Natural killer cell (primary cell): ENCODE measurements at regions not wholly inside any gene's neighbourhood (a gene's known extent, or its start where the extent isn't known, plus 50 kb on each side); places are given as distances from the start of the nearest gene placed in this dataset.
"Not testable (repeated sequence)": the region's sequence is repeated elsewhere in the genome, so short reads cannot be mapped to it uniquely, and the experiment has no call there.

ENCODE experiments used
- ATAC-seq, 3 donors: fragments of 150-1000 bp in 2 of 3; fragments of 200-7000 bp in 1 of 3; cut with Tn5 transposase; 1 replicate in 1 of 3; 2 replicates in 2 of 3; pipeline ENCODE4 v1.10.0; 2021; ENCODE audit warnings: mild to moderate bottlenecking in 2 of 3, moderate library complexity in 2 of 3
- DNase-seq, 2 donors: peaks; one replicate each; pipeline versions ENCODE4 v3.0.0 to v3.0.0-alpha.2; 2013 to 2021; ENCODE audit warnings: mixed read lengths in 1 of 2
- H3K27ac ChIP-seq: one replicate; pipeline ENCODE4 v1.5.1; 2013; ENCODE audit warnings: mild to moderate bottlenecking, low read length
- H3K27me3 ChIP-seq: one replicate; pipeline ENCODE4 v1.6.1; 2013; ENCODE audit warnings: low read length; ENCODE audit not compliant: control insufficient read depth, insufficient read depth
- H3K36me3 ChIP-seq: one replicate; pipeline ENCODE4 v1.6.1; 2013; ENCODE audit warnings: low read length; ENCODE audit not compliant: control insufficient read depth, insufficient read depth
- H3K4me1 ChIP-seq: one replicate; pipeline ENCODE4 v1.6.1; 2013; ENCODE audit warnings: low read length; ENCODE audit not compliant: control insufficient read depth, insufficient read depth
- H3K4me3 ChIP-seq: one replicate; pipeline ENCODE4 v1.5.1; 2013; ENCODE audit warnings: low read length
- H3K9me3 ChIP-seq: one replicate; pipeline ENCODE4 v1.6.1; 2013; ENCODE audit warnings: low read length; ENCODE audit not compliant: control insufficient read depth, insufficient read depth
- H3K27ac Mint-ChIP-seq, 2 donors: one replicate each; pipeline ENCODE4 v1.8.0; 2022; ENCODE audit warnings: mild to moderate bottlenecking in 2 of 2, mixed read lengths in 2 of 2, moderate library complexity in 1 of 2
- H3K27me3 Mint-ChIP-seq, 2 donors: one replicate each; pipeline ENCODE4 v1.8.0; 2022; ENCODE audit warnings: low read depth in 2 of 2, mixed read lengths in 2 of 2
- H3K36me3 Mint-ChIP-seq: one replicate; pipeline ENCODE4 v1.8.0; 2022; ENCODE audit warnings: mixed read lengths
- H3K4me1 Mint-ChIP-seq, 2 donors: one replicate each; pipeline ENCODE4 v1.8.0; 2022; ENCODE audit warnings: mixed read lengths in 2 of 2
- H3K4me3 Mint-ChIP-seq: one replicate; pipeline ENCODE4 v1.8.0; 2022; ENCODE audit warnings: mild to moderate bottlenecking, moderate library complexity, mixed read lengths
- H3K9me3 Mint-ChIP-seq, 2 donors: one replicate each; pipeline ENCODE4 v1.8.0; 2022; ENCODE audit warnings: mixed read lengths in 2 of 2
- WGBS: methylation state at CpG from one replicate; pipeline ENCODE4 v1.1.7; 2013; ENCODE audit warnings: missing lambda C conversion rate; ENCODE audit not compliant: insufficient coverage; 5-methylcytosine and 5-hydroxymethylcytosine counted together
- intact Hi-C: fragments of 100-400 bp; cut with micrococcal nuclease; formaldehyde crosslinking; loops from one replicate; pipeline ENCODE4 v1.14.2; 2022

- H3K36me3 ChIP-seq, H3K27ac ChIP-seq, H3K36me3 Mint-ChIP-seq, H3K27ac Mint-ChIP-seq, H3K27me3 ChIP-seq, H3K27me3 Mint-ChIP-seq, H3K4me3 ChIP-seq, ATAC-seq, H3K9me3 ChIP-seq, H3K4me1 ChIP-seq, H3K9me3 Mint-ChIP-seq, H3K4me1 Mint-ChIP-seq, H3K4me3 Mint-ChIP-seq, intact Hi-C loops, DNase-seq: not testable (repeated sequence)
- no CpG with 5 or more reads among the region's 1 CpG for WGBS
These were observed 68.8 kb downstream of the RBMY1J start for GRCh38 chrY:22472027-22472426.

GRCh38 chrY:22477846-22478245 is 74.6 kb downstream of the RBMY1J start:
- WGBS = no CpG with 5 or more reads among the region's 2 CpGs
- H3K27ac Mint-ChIP-seq, H3K4me1 ChIP-seq, H3K27me3 Mint-ChIP-seq, H3K4me3 ChIP-seq, H3K4me3 Mint-ChIP-seq, H3K36me3 ChIP-seq, intact Hi-C loops, H3K36me3 Mint-ChIP-seq, H3K9me3 ChIP-seq, H3K9me3 Mint-ChIP-seq, H3K27me3 ChIP-seq, H3K4me1 Mint-ChIP-seq, DNase-seq, ATAC-seq, H3K27ac ChIP-seq: not testable (repeated sequence)

GRCh38 chrY:22484465-22484864 is 81.3 kb downstream of the RBMY1J start:
- H3K4me1 ChIP-seq, H3K27ac Mint-ChIP-seq, H3K4me1 Mint-ChIP-seq, DNase-seq, H3K9me3 Mint-ChIP-seq, H3K27ac ChIP-seq, ATAC-seq, H3K27me3 ChIP-seq, H3K36me3 Mint-ChIP-seq, intact Hi-C loops, H3K27me3 Mint-ChIP-seq, H3K4me3 ChIP-seq, H3K4me3 Mint-ChIP-seq, H3K36me3 ChIP-seq, H3K9me3 ChIP-seq: not testable (repeated sequence)
- no CpG with 5 or more reads among the region's 2 CpGs for WGBS

- H3K27me3 ChIP-seq, H3K4me3 Mint-ChIP-seq, H3K4me1 ChIP-seq, H3K9me3 Mint-ChIP-seq, ATAC-seq, H3K36me3 ChIP-seq, H3K36me3 Mint-ChIP-seq, H3K4me1 Mint-ChIP-seq, DNase-seq, H3K27me3 Mint-ChIP-seq, H3K4me3 ChIP-seq, intact Hi-C loops, H3K27ac Mint-ChIP-seq, H3K27ac ChIP-seq, H3K9me3 ChIP-seq: not testable (repeated sequence)
- WGBS = no CpG with 5 or more reads among the region's 1 CpG
These were observed 85.5 kb downstream of the RBMY1J start for GRCh38 chrY:22488688-22489087.

GRCh38 chrY:22499756-22500155 is 96.5 kb downstream of the RBMY1J start:
- H3K9me3 ChIP-seq, H3K27me3 ChIP-seq, DNase-seq, ATAC-seq, H3K4me1 ChIP-seq, H3K4me3 Mint-ChIP-seq, intact Hi-C loops, H3K27ac ChIP-seq, H3K27ac Mint-ChIP-seq, H3K36me3 Mint-ChIP-seq, H3K4me1 Mint-ChIP-seq, H3K9me3 Mint-ChIP-seq, H3K27me3 Mint-ChIP-seq, H3K4me3 ChIP-seq, H3K36me3 ChIP-seq: not testable (repeated sequence)
- no CpG with 5 or more reads among the region's 3 CpGs for WGBS

- H3K4me3 Mint-ChIP-seq, H3K9me3 Mint-ChIP-seq, H3K27ac ChIP-seq, H3K27me3 ChIP-seq, H3K4me1 ChIP-seq, H3K27ac Mint-ChIP-seq, H3K36me3 Mint-ChIP-seq, ATAC-seq, H3K9me3 ChIP-seq, H3K4me3 ChIP-seq, H3K27me3 Mint-ChIP-seq, H3K4me1 Mint-ChIP-seq, H3K36me3 ChIP-seq, DNase-seq, intact Hi-C loops: not testable (repeated sequence)
- no CpG with 5 or more reads among the region's 11 CpGs for WGBS
These were observed 110.5 kb downstream of the RBMY1J start for GRCh38 chrY:22513719-22514118.

GRCh38 chrY:22525841-22526240 is 122.6 kb downstream of the RBMY1J start:
- DNase-seq, H3K27ac ChIP-seq, intact Hi-C loops, H3K27ac Mint-ChIP-seq, H3K36me3 ChIP-seq, H3K9me3 Mint-ChIP-seq, H3K4me3 ChIP-seq, H3K4me1 ChIP-seq, H3K27me3 Mint-ChIP-seq, H3K9me3 ChIP-seq, H3K36me3 Mint-ChIP-seq, ATAC-seq, H3K27me3 ChIP-seq, H3K4me1 Mint-ChIP-seq, H3K4me3 Mint-ChIP-seq: not testable (repeated sequence)

- H3K4me1 Mint-ChIP-seq, H3K9me3 ChIP-seq, H3K36me3 ChIP-seq, H3K36me3 Mint-ChIP-seq, H3K4me1 ChIP-seq, H3K27me3 Mint-ChIP-seq, H3K4me3 Mint-ChIP-seq, ATAC-seq, H3K27ac Mint-ChIP-seq, DNase-seq, H3K27me3 ChIP-seq, H3K4me3 ChIP-seq, H3K27ac ChIP-seq, H3K9me3 Mint-ChIP-seq, intact Hi-C loops: not testable (repeated sequence)
- no CpG with 5 or more reads among the region's 3 CpGs for WGBS
These were observed 169.8 kb downstream of the RBMY1J start for GRCh38 chrY:22572975-22573374.
